Tibial nerve (tissue), 4 donors: ENCODE measurements at regions not wholly inside any gene's neighbourhood (a gene's known extent, or its start where the extent isn't known, plus 50 kb on each side); places are given as distances from the start of the nearest gene placed in this dataset.
A peak's percentile ranks its signal among the peaks of the same experiment; 100 is the strongest.

Source experiments
- DNase-seq, 2 donors: peaks; one replicate each; pipeline ENCODE4 v3.0.0-alpha.2; 2019; ENCODE audit warnings: low spot score in 2 of 2
- H3K27ac ChIP-seq, 4 donors: fragments of 200-600 bp; sonication (generic) in 3 of 4; one replicate each; pipeline ENCODE4 v1.5.1; 2017 to 2019; ENCODE audit warnings: mild to moderate bottlenecking in 1 of 4
- H3K27me3 ChIP-seq, 2 donors: fragments of 200-600 bp; sonication (generic) in 1 of 2; one replicate each; pipeline versions ENCODE4 v1.5.1 to v1.6.0; 2017 to 2019
- H3K36me3 ChIP-seq, 3 donors: fragments of 200-600 bp; sonication (generic); one replicate each; pipeline ENCODE4 v1.5.1; 2018 to 2019
- H3K4me1 ChIP-seq, 4 donors: fragments of 200-600 bp; sonication (generic) in 3 of 4; one replicate each; pipeline ENCODE4 v1.5.1; 2017 to 2019
- H3K4me3 ChIP-seq, 4 donors: fragments of 200-600 bp; sonication (generic) in 3 of 4; one replicate each; pipeline ENCODE4 v1.5.1; 2017 to 2019; ENCODE audit warnings: mild to moderate bottlenecking in 1 of 4, moderate library complexity in 1 of 4
- H3K9me3 ChIP-seq, 4 donors: fragments of 200-600 bp; sonication (generic) in 3 of 4; one replicate each; pipeline ENCODE4 v1.5.1; 2017 to 2019
- CTCF ChIP-seq, 5 experiments: fragments of 200-600 bp in 3 of 5; fragments of 450-650 bp in 2 of 5; sonication (generic) in 3 of 5; IDR thresholded peaks; one replicate each; pipeline ENCODE4 v1.5.1; 2016 to 2019; ENCODE audit warnings: antibody characterized with exemption in 5 of 5, mild to moderate bottlenecking in 3 of 5, moderate library complexity in 2 of 5
- EP300 ChIP-seq, 2 donors: sonication (generic); formaldehyde crosslinking; IDR thresholded peaks; one replicate each; pipeline ENCODE4 v1.6.1; 2017; ENCODE audit warnings: antibody characterized with exemption in 2 of 2, mild to moderate bottlenecking in 1 of 2
- POLR2A ChIP-seq, 2 donors: fragments of 450-650 bp; IDR thresholded peaks; one replicate each; pipeline ENCODE4 v1.6.1; 2017; ENCODE audit warnings: antibody characterized with exemption in 2 of 2, mild to moderate bottlenecking in 2 of 2, moderate library complexity in 2 of 2
- WGBS, 2 donors: methylation state at CpG; one replicate each; pipeline ENCODE4 v1.1.5; 2018; 5-methylcytosine and 5-hydroxymethylcytosine counted together

GRCh38 chr6:113625850-113626249, 231.3 kb upstream of the MARCKS start:
- DNase-seq = no peak
- H3K36me3 ChIP-seq = no peaks in the 10 kb centered on the region
- no peaks in the 10 kb centered on the region for H3K27me3 ChIP-seq
- no peaks in the 10 kb centered on the region for H3K9me3 ChIP-seq
- peaks cover 0 to 14% (median 6%) of the 10 kb centered on the region in 4 donors for H3K4me1 ChIP-seq
- no peak overlapping the region for H3K4me3 ChIP-seq
- WGBS, 2 donors = 91 to 93% methylated on average over 3 of the region's 3 CpGs
- no peak overlapping the region for H3K27ac ChIP-seq
- TF ChIP-seq POLR2A (IDR thresholded peaks at IDR 0.05) (no peak), EP300 (IDR thresholded peaks at IDR 0.05) (no peak), CTCF (IDR thresholded peaks at IDR 0.05) (no peak)

GRCh38 chr6:113626475-113626874, 230.7 kb upstream of the MARCKS start:
- H3K27me3 ChIP-seq = no peaks in the 10 kb centered on the region
- no peak overlapping the region for H3K27ac ChIP-seq
- no peaks in the 10 kb centered on the region for H3K9me3 ChIP-seq
- 80 to 90% methylated on average over 1 of the region's 1 CpG for WGBS, 2 donors
- H3K4me3 ChIP-seq = no peak overlapping the region
- TF ChIP-seq CTCF (IDR thresholded peaks at IDR 0.05) (no peak), POLR2A (IDR thresholded peaks at IDR 0.05) (no peak), EP300 (IDR thresholded peaks at IDR 0.05) (no peak)
- H3K4me1 ChIP-seq = peaks cover 0 to 17% (median 13%) of the 10 kb centered on the region in 4 donors
- no peak for DNase-seq
- no peaks in the 10 kb centered on the region for H3K36me3 ChIP-seq

GRCh38 chr6:113627480-113627879, 229.7 kb upstream of the MARCKS start:
- Histone ChIP-seq H3K27ac (no peak overlapping the region), H3K9me3 (no peaks in the 10 kb centered on the region), H3K36me3 (no peaks in the 10 kb centered on the region), H3K4me3 (no peak overlapping the region), H3K27me3 (no peaks in the 10 kb centered on the region), H3K4me1 (peaks cover 0 to 27% (median 21%) of the 10 kb centered on the region in 4 donors)
- WGBS, 2 donors = 90 to 93% methylated on average over 2 of the region's 2 CpGs
- TF ChIP-seq CTCF (IDR thresholded peaks at IDR 0.05) (no peak), POLR2A (IDR thresholded peaks at IDR 0.05) (no peak), EP300 (IDR thresholded peaks at IDR 0.05) (no peak)
- DNase-seq = no peak

DNA sequence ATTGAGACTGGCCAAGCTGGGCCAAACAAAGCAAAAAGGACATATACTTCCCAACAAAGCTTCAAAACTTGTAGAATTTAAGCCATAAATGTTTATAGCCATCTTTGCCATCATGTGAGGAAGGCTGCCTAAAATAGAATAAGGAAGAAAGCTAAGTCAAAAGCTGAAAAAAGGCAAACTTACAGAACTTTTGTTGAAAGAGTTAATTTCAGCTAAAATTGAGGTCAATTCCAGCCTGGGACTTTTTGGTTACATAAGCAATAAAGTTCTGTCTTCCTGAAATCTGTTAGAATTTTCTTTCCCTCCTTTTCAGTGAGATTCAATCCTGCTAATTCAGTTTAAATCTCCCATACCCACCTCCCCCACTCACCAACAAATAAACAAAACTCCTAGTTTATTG, 227.9 kb upstream of the MARCKS start:
- Histone ChIP-seq H3K36me3 (no peaks in the 10 kb centered on the region), H3K27ac (no peak overlapping the region), H3K27me3 (no peaks in the 10 kb centered on the region), H3K4me3 (no peak overlapping the region), H3K9me3 (no peaks in the 10 kb centered on the region), H3K4me1 (peaks cover 0 to 38% (median 25%) of the 10 kb centered on the region in 4 donors)
- no peak for DNase-seq
- TF ChIP-seq CTCF (IDR thresholded peaks at IDR 0.05) = no peak
- TF ChIP-seq EP300 (IDR thresholded peaks at IDR 0.05) = no peak
- TF ChIP-seq POLR2A (IDR thresholded peaks at IDR 0.05) = no peak

GRCh38 chr6:113629975-113630737, 227.0 kb upstream of the MARCKS start:
- TF ChIP-seq EP300 (IDR thresholded peaks at IDR 0.05) = no peak
- no peak for TF ChIP-seq POLR2A (IDR thresholded peaks at IDR 0.05)
- TF ChIP-seq CTCF (IDR thresholded peaks at IDR 0.05) = no peak
- Histone ChIP-seq H3K4me3 (no peak overlapping the region), H3K27ac (peak overlapping the region in 2 of 4 donors; percentile 69 to 82)

More at GRCh38 chr6:113629975-113630737, 227.0 kb upstream of the MARCKS start:
- no peaks in the 10 kb centered on the region for H3K27me3 ChIP-seq
- WGBS, 2 donors = 33 to 50% methylated on average over 1 of the region's 1 CpG
- peaks cover 0 to 45% (median 25%) of the 10 kb centered on the region in 4 donors for H3K4me1 ChIP-seq
- H3K36me3 ChIP-seq = no peaks in the 10 kb centered on the region
- DNase-seq = no peak
- H3K9me3 ChIP-seq = no peaks in the 10 kb centered on the region
